H9 (cell line): ENCODE measurements at regions not wholly inside any gene's neighbourhood (a gene's known extent, or its start where the extent isn't known, plus 50 kb on each side); places are given as distances from the start of the nearest gene placed in this dataset.
"Not testable (repeated sequence)": the region's sequence is repeated elsewhere in the genome, so short reads cannot be mapped to it uniquely, and the experiment has no call there.

ENCODE experiments used
- DNase-seq: peaks from one replicate; pipeline ENCODE4 v3.0.0-alpha.2; 2017
- H2AFZ ChIP-seq: one replicate; pipeline ENCODE4 v1.6.1; 2013; ENCODE audit warnings: mild to moderate bottlenecking, low read length, control low read depth, moderate library complexity
- H2AK5ac ChIP-seq: 2 replicates; pipeline ENCODE4 v1.6.1; 2013; ENCODE audit warnings: low read length, control low read depth, mixed read lengths; ENCODE audit not compliant: insufficient read length
- H2BK120ac ChIP-seq: one replicate; pipeline ENCODE4 v1.6.1; 2013; ENCODE audit warnings: low read depth, mild to moderate bottlenecking, low read length, control low read depth, inconsistent platforms; ENCODE audit not compliant: poor library complexity, severe bottlenecking
- H2BK12ac ChIP-seq: 2 replicates; pipeline ENCODE4 v1.6.1; 2013; ENCODE audit warnings: low read length, control low read depth, mixed read lengths, low read depth; ENCODE audit not compliant: insufficient read length
- H2BK15ac ChIP-seq: 2 replicates; pipeline ENCODE4 v1.6.1; 2013; ENCODE audit warnings: low read depth, low read length, control low read depth
- H2BK20ac ChIP-seq: one replicate; pipeline ENCODE4 v1.6.1; 2013; ENCODE audit warnings: low read depth, mild to moderate bottlenecking, low read length, control low read depth, inconsistent platforms; ENCODE audit not compliant: poor library complexity, severe bottlenecking
- H2BK5ac ChIP-seq: 2 replicates; pipeline ENCODE4 v1.6.1; 2013; ENCODE audit warnings: low read length, control low read depth, mixed read lengths; ENCODE audit not compliant: insufficient read length
- H3K14ac ChIP-seq: 2 replicates; pipeline ENCODE4 v1.6.1; 2013; ENCODE audit warnings: low read length, control low read depth; ENCODE audit not compliant: insufficient read depth
- H3K18ac ChIP-seq: 2 replicates; pipeline ENCODE4 v1.6.1; 2013; ENCODE audit warnings: low read depth, mild to moderate bottlenecking, mixed read lengths, low read length, control low read depth; ENCODE audit not compliant: insufficient read length
- H3K23ac ChIP-seq: 2 replicates; pipeline ENCODE4 v1.6.1; 2013; ENCODE audit warnings: low read length, control low read depth, mixed read lengths, low read depth; ENCODE audit not compliant: insufficient read length
- H3K23me2 ChIP-seq: 2 replicates; pipeline ENCODE4 v1.6.1; 2013; ENCODE audit warnings: low read depth, mild to moderate bottlenecking, mixed read lengths, low read length, control low read depth; ENCODE audit not compliant: insufficient read length, poor library complexity, severe bottlenecking
- H3K27ac ChIP-seq: 2 replicates; pipeline ENCODE4 v1.5.1; 2013; ENCODE audit warnings: low read length, control low read depth, mixed read lengths, low read depth; ENCODE audit not compliant: insufficient read length
- H3K27me3 ChIP-seq: 2 replicates; pipeline ENCODE4 v1.6.1; 2013; ENCODE audit warnings: low read length, control low read depth, inconsistent platforms; ENCODE audit not compliant: insufficient read depth
- H3K4ac ChIP-seq: 2 replicates; pipeline ENCODE4 v1.6.1; 2013; ENCODE audit warnings: low read depth, mild to moderate bottlenecking, control low read depth, inconsistent platforms, low read length, moderate library complexity
- H3K4me1 ChIP-seq: 2 replicates; pipeline ENCODE4 v1.6.1; 2013; ENCODE audit warnings: low read length, control low read depth, inconsistent platforms; ENCODE audit not compliant: insufficient read depth
- H3K4me2 ChIP-seq: 2 replicates; pipeline ENCODE4 v1.6.1; 2013; ENCODE audit warnings: low read length, control low read depth, mixed read lengths; ENCODE audit not compliant: insufficient read length, insufficient read depth
- H3K56ac ChIP-seq: 2 replicates; pipeline ENCODE4 v1.6.1; 2013; ENCODE audit warnings: low read depth, mild to moderate bottlenecking, mixed read lengths, low read length, control low read depth; ENCODE audit not compliant: insufficient read length
- H3K79me1 ChIP-seq: 2 replicates; pipeline ENCODE4 v1.6.1; 2013; ENCODE audit warnings: low read depth, mild to moderate bottlenecking, moderate library complexity, low read length, control low read depth, inconsistent platforms; ENCODE audit not compliant: insufficient read depth, poor library complexity, severe bottlenecking
- H3K79me2 ChIP-seq: 2 replicates; pipeline ENCODE4 v1.6.1; 2013; ENCODE audit warnings: low read length, control low read depth, inconsistent platforms; ENCODE audit not compliant: insufficient read depth
- H3K9ac ChIP-seq: 2 replicates; pipeline ENCODE4 v1.6.1; 2013; ENCODE audit warnings: low read length, control low read depth, mixed read lengths; ENCODE audit not compliant: insufficient read length; ENCODE audit errors: extremely low read depth
- H3K9me3 ChIP-seq: one replicate; pipeline ENCODE4 v1.6.1; 2013; ENCODE audit warnings: low read depth, low read length, inconsistent platforms; ENCODE audit not compliant: control insufficient read depth
- H3T11ph ChIP-seq: one replicate; pipeline ENCODE4 v1.6.1; 2013; ENCODE audit warnings: mild to moderate bottlenecking, low read length, control low read depth, inconsistent platforms
- H4K20me1 ChIP-seq: one replicate; pipeline ENCODE4 v1.6.1; 2013; ENCODE audit not compliant: control insufficient read depth, insufficient read length, insufficient read depth
- H4K5ac ChIP-seq: 2 replicates; pipeline ENCODE4 v1.6.1; 2013; ENCODE audit warnings: low read depth, mild to moderate bottlenecking, mixed read lengths, low read length, control low read depth; ENCODE audit not compliant: insufficient read length
- H4K8ac ChIP-seq: replicated peaks from 2 replicates; pipeline ENCODE4 v1.6.1; 2013; ENCODE audit warnings: low read length, control low read depth, mixed read lengths, low read depth; ENCODE audit not compliant: insufficient read length
- H4K91ac ChIP-seq: 2 replicates; pipeline ENCODE4 v1.6.1; 2013; ENCODE audit warnings: low read depth, mild to moderate bottlenecking, moderate library complexity, mixed read lengths, low read length, control low read depth; ENCODE audit not compliant: insufficient read length
- H3K27ac Mint-ChIP-seq, 3 experiments: 2 replicates in 2 of 3; 3 replicates in 1 of 3; pipeline ENCODE4 v1.8.0; 2020 to 2021; ENCODE audit warnings: mixed read lengths in 3 of 3, mild to moderate bottlenecking in 1 of 3, moderate library complexity in 1 of 3
- H3K27me3 Mint-ChIP-seq: 2 replicates; pipeline ENCODE4 v1.8.0; 2021; ENCODE audit warnings: low read depth, mild to moderate bottlenecking, moderate library complexity, mixed read lengths
- H3K36me3 Mint-ChIP-seq, 3 experiments: 2 replicates in 2 of 3; 3 replicates in 1 of 3; pipeline ENCODE4 v1.8.0; 2020 to 2021; ENCODE audit warnings: low read depth in 3 of 3, mixed read lengths in 3 of 3; ENCODE audit not compliant: insufficient read depth in 1 of 3
- H3K4me1 Mint-ChIP-seq, 2 experiments: 2 replicates each; pipeline ENCODE4 v1.8.0; 2020; ENCODE audit warnings: mixed read lengths in 2 of 2
- H3K4me3 Mint-ChIP-seq, 2 experiments: 2 replicates in 1 of 2; 3 replicates in 1 of 2; pipeline ENCODE4 v1.8.0; 2020 to 2021; ENCODE audit warnings: mild to moderate bottlenecking in 2 of 2, mixed read lengths in 2 of 2, moderate library complexity in 1 of 2
- H3K9me3 Mint-ChIP-seq, 2 experiments: 2 replicates in 1 of 2; 3 replicates in 1 of 2; pipeline ENCODE4 v1.8.0; 2020; ENCODE audit warnings: mild to moderate bottlenecking in 2 of 2, mixed read lengths in 2 of 2, moderate library complexity in 1 of 2
- WGBS: extraction: QIAGEN DNeasy Blood & Tissue Kit; methylation state at CpG from one replicate; pipeline ENCODE4 v1.1.7; 2013; ENCODE audit warnings: missing lambda C conversion rate, low lambda C conversion rate, mixed read lengths; ENCODE audit not compliant: insufficient read length; ENCODE audit errors: extremely low coverage; 5-methylcytosine and 5-hydroxymethylcytosine counted together
- TF ChIP-seq, protein P1 (sequence below): fragments of 200-600 bp; sonication (generic); conservative IDR thresholded peaks from 3 replicates; pipeline ENCODE4 v1.8.0; 2021; ENCODE audit warnings: antibody characterized with exemption, mild to moderate bottlenecking

DNA sequence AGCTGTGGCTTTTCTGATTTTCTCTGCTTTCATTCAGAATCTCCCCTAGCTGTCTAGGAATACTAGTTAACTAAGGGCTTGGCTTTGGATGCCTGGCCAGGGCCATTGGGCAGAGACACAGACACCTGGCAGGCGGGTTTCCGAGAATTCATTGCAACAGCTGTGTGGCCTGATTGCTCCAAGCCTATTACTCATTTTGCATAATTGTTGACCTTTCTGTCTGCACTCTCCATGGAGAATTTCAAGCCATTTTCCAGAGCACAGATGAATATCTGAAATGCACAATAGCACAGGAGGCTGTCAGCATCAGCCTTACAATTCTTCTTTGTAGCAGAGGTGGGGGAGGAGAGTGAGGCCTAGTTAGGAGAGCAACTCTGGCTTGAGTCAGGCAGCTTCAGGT is 310.5 kb downstream of the DMAC1 start:
- no peaks in the 10 kb centered on the region for H3K9me3 ChIP-seq
- H4K5ac ChIP-seq = no peak overlapping the region
- H2BK5ac ChIP-seq = no peak overlapping the region
- H3K23ac ChIP-seq = no peak overlapping the region
- no peak overlapping the region for H3K4ac ChIP-seq
- no peaks in the 10 kb centered on the region for H4K20me1 ChIP-seq
- no peak overlapping the region for H2BK120ac ChIP-seq
- H3K9ac ChIP-seq = no peak overlapping the region
- DNase-seq = no peak
- Mint-ChIP-seq H3K4me3 (no peak overlapping the region), H3K9me3 (no peaks in the 10 kb centered on the region), H3K27ac (no peak overlapping the region), H3K4me1 (no peaks in the 10 kb centered on the region; a peak in 2 of 4 replicates), H3K27me3 (no peaks in the 10 kb centered on the region; the same call in 1 of the 2 replicates), H3K36me3 (no peaks in the 10 kb centered on the region)
- no peak overlapping the region for H3K4me2 ChIP-seq
- H4K91ac ChIP-seq = no peak overlapping the region
- H2AFZ ChIP-seq = no peak overlapping the region
- H3K4me1 ChIP-seq = no peaks in the 10 kb centered on the region
- TF ChIP-seq, protein P1, sequence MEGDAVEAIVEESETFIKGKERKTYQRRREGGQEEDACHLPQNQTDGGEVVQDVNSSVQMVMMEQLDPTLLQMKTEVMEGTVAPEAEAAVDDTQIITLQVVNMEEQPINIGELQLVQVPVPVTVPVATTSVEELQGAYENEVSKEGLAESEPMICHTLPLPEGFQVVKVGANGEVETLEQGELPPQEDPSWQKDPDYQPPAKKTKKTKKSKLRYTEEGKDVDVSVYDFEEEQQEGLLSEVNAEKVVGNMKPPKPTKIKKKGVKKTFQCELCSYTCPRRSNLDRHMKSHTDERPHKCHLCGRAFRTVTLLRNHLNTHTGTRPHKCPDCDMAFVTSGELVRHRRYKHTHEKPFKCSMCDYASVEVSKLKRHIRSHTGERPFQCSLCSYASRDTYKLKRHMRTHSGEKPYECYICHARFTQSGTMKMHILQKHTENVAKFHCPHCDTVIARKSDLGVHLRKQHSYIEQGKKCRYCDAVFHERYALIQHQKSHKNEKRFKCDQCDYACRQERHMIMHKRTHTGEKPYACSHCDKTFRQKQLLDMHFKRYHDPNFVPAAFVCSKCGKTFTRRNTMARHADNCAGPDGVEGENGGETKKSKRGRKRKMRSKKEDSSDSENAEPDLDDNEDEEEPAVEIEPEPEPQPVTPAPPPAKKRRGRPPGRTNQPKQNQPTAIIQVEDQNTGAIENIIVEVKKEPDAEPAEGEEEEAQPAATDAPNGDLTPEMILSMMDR = no peak
- WGBS = no CpG with 5 or more reads among the region's 2 CpGs
- no peaks in the 10 kb centered on the region for H3K79me2 ChIP-seq
- H3K18ac ChIP-seq = no peak overlapping the region
- H3K27me3 ChIP-seq = no peaks in the 10 kb centered on the region
- no peak overlapping the region for H3T11ph ChIP-seq
- H3K79me1 ChIP-seq = no peaks in the 10 kb centered on the region
- H2BK20ac ChIP-seq = no peak overlapping the region
- no peak overlapping the region for H2AK5ac ChIP-seq
- H3K56ac ChIP-seq = no peak overlapping the region
- H2BK12ac ChIP-seq = no peak overlapping the region
- no peak overlapping the region for H4K8ac ChIP-seq
- H3K23me2 ChIP-seq = no peaks in the 10 kb centered on the region
- no peak overlapping the region for H2BK15ac ChIP-seq
- H3K27ac ChIP-seq = no peak overlapping the region
- no peak overlapping the region for H3K14ac ChIP-seq

DNA sequence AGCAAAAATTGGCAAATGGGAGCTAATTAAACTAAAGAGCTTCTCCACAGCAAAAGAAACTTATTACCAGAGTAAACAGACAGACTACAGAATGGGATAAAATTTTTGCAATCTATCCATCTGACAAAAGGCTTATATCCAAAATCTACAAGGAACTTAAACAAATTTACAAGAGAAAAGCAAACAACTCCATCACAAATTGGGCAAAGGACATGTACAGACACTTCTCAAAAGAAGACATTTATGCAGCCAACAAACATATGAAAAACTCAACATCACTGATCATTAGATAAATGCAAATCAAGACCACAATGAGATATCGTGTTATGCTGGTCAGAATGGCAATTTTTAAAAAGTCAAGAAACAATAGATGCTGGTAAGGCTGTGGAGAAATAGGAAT is 315.6 kb downstream of the DMAC1 start:
- H2BK15ac ChIP-seq, H3K4me3 Mint-ChIP-seq, H3K23me2 ChIP-seq, H3K4ac ChIP-seq, H3K27ac Mint-ChIP-seq, H3K14ac ChIP-seq, H2BK20ac ChIP-seq, H3K36me3 Mint-ChIP-seq, H3K9ac ChIP-seq, H3K4me1 ChIP-seq, H2BK5ac ChIP-seq, H2BK120ac ChIP-seq, H2AFZ ChIP-seq, H3K27ac ChIP-seq, H3K79me2 ChIP-seq, H3K27me3 ChIP-seq, H3K23ac ChIP-seq, H3K4me1 Mint-ChIP-seq, H2AK5ac ChIP-seq, H4K5ac ChIP-seq, H3K18ac ChIP-seq, H3K56ac ChIP-seq, H3K79me1 ChIP-seq, H2BK12ac ChIP-seq, H3K9me3 Mint-ChIP-seq, H3K4me2 ChIP-seq, H4K20me1 ChIP-seq, H4K8ac ChIP-seq, H4K91ac ChIP-seq, DNase-seq, H3K9me3 ChIP-seq, H3T11ph ChIP-seq, H3K27me3 Mint-ChIP-seq: not testable (repeated sequence)
- no CpG with 5 or more reads among the region's 1 CpG for WGBS
